T-cell (primary cell): ENCODE measurements at regions not wholly inside any gene's neighbourhood (a gene's known extent, or its start where the extent isn't known, plus 50 kb on each side); places are given as distances from the start of the nearest gene placed in this dataset.

ENCODE experiments used
- ATAC-seq, 4 experiments: fragments of 200-7000 bp in 3 of 4; fragments of 150-1000 bp in 1 of 4; cut with Tn5 transposase; replicated peaks in 1 of 4; 1 replicate in 3 of 4; 2 replicates in 1 of 4; pipeline ENCODE4 v1.10.0; 2021; ENCODE audit warnings: moderate library complexity in 3 of 4, mild to moderate bottlenecking in 2 of 4, moderate number of reproducible peaks in 1 of 4
- CTCF ChIA-PET, 2 donors: fragments of 300-600 bp; sonication (Branson Sonifier 250); formaldehyde crosslinking; loops; one replicate each; lab custom pipeline; 2022; ENCODE audit warnings: antibody characterized with exemption in 2 of 2; lab: Charles Lee
- POLR2A ChIA-PET, 2 donors: fragments of 300-600 bp; sonication (Branson Sonifier 250); formaldehyde crosslinking; loops; one replicate each; lab custom pipeline; 2022; ENCODE audit warnings: antibody characterized with exemption in 2 of 2; lab: Charles Lee
- DNase-seq, 35 experiments: peaks; one replicate each; pipeline versions ENCODE4 v3.0.0 to v3.0.0-alpha.2; 2013 to 2023
- H3K27ac ChIP-seq: one replicate; pipeline ENCODE4 v1.5.1; 2013; ENCODE audit warnings: low read length
- H3K27me3 ChIP-seq, 2 experiments: replicated peaks in 1 of 2; 1 replicate in 1 of 2; 2 replicates in 1 of 2; pipeline versions ENCODE4 v1.6.1 to v1.7.0; 2013; ENCODE audit warnings: low read length in 1 of 2, mixed read lengths in 1 of 2; ENCODE audit not compliant: control insufficient read depth in 2 of 2, insufficient read depth in 2 of 2; ENCODE audit errors: extremely low read depth in 1 of 2
- H3K36me3 ChIP-seq, 2 donors: 1 replicate in 1 of 2; 2 replicates in 1 of 2; pipeline versions ENCODE4 v1.6.1 to v1.7.0; 2013; ENCODE audit warnings: low read length in 1 of 2; ENCODE audit not compliant: control insufficient read depth in 2 of 2, insufficient read depth in 1 of 2; ENCODE audit errors: extremely low read depth in 1 of 2
- H3K4me1 ChIP-seq, 2 experiments: 1 replicate in 1 of 2; 2 replicates in 1 of 2; pipeline versions ENCODE4 v1.6.1 to v1.7.0; 2013; ENCODE audit warnings: low read length in 2 of 2, mixed read lengths in 1 of 2; ENCODE audit not compliant: insufficient read depth in 2 of 2, control insufficient read depth in 1 of 2; ENCODE audit errors: extremely low read depth in 1 of 2
- H3K4me3 ChIP-seq, 2 donors: 1 replicate in 1 of 2; 2 replicates in 1 of 2; pipeline versions ENCODE4 v1.5.1 to v1.7.0; 2013; ENCODE audit warnings: mild to moderate bottlenecking in 2 of 2, low read length in 1 of 2, moderate library complexity in 1 of 2; ENCODE audit not compliant: control insufficient read depth in 1 of 2; ENCODE audit errors: extremely low read depth in 1 of 2
- H3K9me3 ChIP-seq: 2 replicates; pipeline ENCODE4 v1.7.0; 2013
- H3K27ac Mint-ChIP-seq, 2 donors: one replicate each; pipeline ENCODE4 v1.8.0; 2020 to 2021; ENCODE audit warnings: mild to moderate bottlenecking in 2 of 2, mixed read lengths in 2 of 2
- H3K27me3 Mint-ChIP-seq, 2 donors: one replicate each; pipeline ENCODE4 v1.8.0; 2021 to 2022; ENCODE audit warnings: mixed read lengths in 2 of 2
- H3K36me3 Mint-ChIP-seq: one replicate; pipeline ENCODE4 v1.8.0; 2021; ENCODE audit warnings: mixed read lengths
- H3K4me1 Mint-ChIP-seq, 3 donors: one replicate each; pipeline ENCODE4 v1.8.0; 2020 to 2022; ENCODE audit warnings: mixed read lengths in 3 of 3, mild to moderate bottlenecking in 1 of 3
- H3K4me3 Mint-ChIP-seq, 3 donors: one replicate each; pipeline ENCODE4 v1.8.0; 2020 to 2022; ENCODE audit warnings: mild to moderate bottlenecking in 3 of 3, mixed read lengths in 3 of 3, moderate library complexity in 3 of 3
- H3K9me3 Mint-ChIP-seq, 3 donors: one replicate each; pipeline ENCODE4 v1.8.0; 2020 to 2022; ENCODE audit warnings: mixed read lengths in 3 of 3
- WGBS: methylation state at CpG from one replicate; pipeline ENCODE4 v1.1.5; 2013; ENCODE audit warnings: missing lambda C conversion rate; ENCODE audit not compliant: insufficient coverage; 5-methylcytosine and 5-hydroxymethylcytosine counted together

GRCh38 chr3:14277557-14277956 is 98.9 kb downstream of the LSM3 start:
- no peak overlapping the region for H3K4me3 Mint-ChIP-seq
- H3K36me3 ChIP-seq: no peaks in the 10 kb centered on the region
- no peaks in the 10 kb centered on the region for H3K9me3 Mint-ChIP-seq
- no peak overlapping the region for H3K4me3 ChIP-seq
- no peaks in the 10 kb centered on the region for H3K4me1 ChIP-seq
- no peak for ATAC-seq
- no peaks in the 10 kb centered on the region for H3K36me3 Mint-ChIP-seq
- no peak overlapping the region for H3K27ac ChIP-seq
- no peak for DNase-seq
- H3K4me1 Mint-ChIP-seq: no peaks in the 10 kb centered on the region
- ChIA-PET CTCF (interaction anchor here in 1 of 2 donors (0.6 kb wide), 1 partner anchor 191 kb away, joined by 4 read pairs; no protein-coding TSS in a partner anchor), POLR2A (no interaction called here)
- WGBS: 70% methylated on average over 5 of the region's 5 CpGs
- H3K27ac Mint-ChIP-seq: no peak overlapping the region
- H3K27me3 Mint-ChIP-seq: no peaks in the 10 kb centered on the region
- H3K9me3 ChIP-seq: no peaks in the 10 kb centered on the region
- H3K27me3 ChIP-seq: peaks cover 0 to 12% of the 10 kb centered on the region in 2 experiments

GRCh38 chr3:14278265-14278798 is 99.7 kb downstream of the LSM3 start:
- ATAC-seq: no peak
- Mint-ChIP-seq H3K4me3 (no peak overlapping the region), H3K27ac (no peak overlapping the region), H3K4me1 (no peaks in the 10 kb centered on the region), H3K36me3 (no peaks in the 10 kb centered on the region), H3K9me3 (no peaks in the 10 kb centered on the region), H3K27me3 (no peaks in the 10 kb centered on the region)
- no peaks in the 10 kb centered on the region for H3K36me3 ChIP-seq
- no peak for DNase-seq
- H3K9me3 ChIP-seq: no peaks in the 10 kb centered on the region
- 77% methylated on average over 3 of the region's 7 CpGs for WGBS
- H3K27ac ChIP-seq: no peak overlapping the region
- H3K4me1 ChIP-seq: no peaks in the 10 kb centered on the region
- POLR2A ChIA-PET: no interaction called here
- CTCF ChIA-PET: no interaction called here
- H3K27me3 ChIP-seq: peaks cover 0 to 16% of the 10 kb centered on the region in 2 experiments
- no peak overlapping the region for H3K4me3 ChIP-seq

GRCh38 chr3:14278799-14279625 is 100.4 kb downstream of the LSM3 start:
- peaks cover 0 to 18% of the 10 kb centered on the region in 2 experiments for H3K27me3 ChIP-seq
- H3K27ac ChIP-seq: no peak overlapping the region
- H3K4me1 Mint-ChIP-seq: no peaks in the 10 kb centered on the region
- H3K27me3 Mint-ChIP-seq: no peaks in the 10 kb centered on the region
- ChIA-PET POLR2A (no interaction called here), CTCF (no interaction called here)
- DNase-seq: no peak
- H3K4me3 ChIP-seq: no peak overlapping the region
- H3K4me3 Mint-ChIP-seq: no peak overlapping the region
- H3K9me3 ChIP-seq: no peaks in the 10 kb centered on the region
- no peaks in the 10 kb centered on the region for H3K36me3 Mint-ChIP-seq
- ATAC-seq: no peak
- no peaks in the 10 kb centered on the region for H3K9me3 Mint-ChIP-seq
- H3K27ac Mint-ChIP-seq: no peak overlapping the region
- no peaks in the 10 kb centered on the region for H3K36me3 ChIP-seq
- no peaks in the 10 kb centered on the region for H3K4me1 ChIP-seq
- 62% methylated on average over 12 of the region's 13 CpGs for WGBS

DNA sequence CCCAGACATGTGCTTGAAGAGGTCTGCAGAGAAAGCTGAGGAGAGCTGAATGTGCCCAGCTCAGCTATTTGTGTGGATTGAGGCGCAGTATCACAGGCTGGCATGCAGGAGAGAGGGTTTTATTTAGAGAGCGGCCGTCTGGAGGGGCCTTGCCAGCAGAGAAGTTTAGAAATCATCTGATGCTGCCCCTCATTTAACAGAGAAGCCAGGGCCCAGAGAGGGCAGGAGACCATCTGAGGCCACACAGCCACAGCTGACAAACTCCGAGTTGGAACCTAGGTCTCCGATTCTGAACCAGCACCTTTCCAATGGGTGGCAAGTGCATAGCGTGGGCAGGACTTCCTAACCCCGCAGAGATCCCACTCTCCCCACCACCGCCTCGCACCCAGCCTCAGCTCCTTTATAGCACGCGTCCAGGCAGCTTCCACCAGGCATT is 101.0 kb downstream of the LSM3 start:
- Mint-ChIP-seq H3K4me3 (no peak overlapping the region), H3K9me3 (no peaks in the 10 kb centered on the region), H3K27ac (no peak overlapping the region), H3K36me3 (no peaks in the 10 kb centered on the region), H3K27me3 (no peaks in the 10 kb centered on the region), H3K4me1 (no peaks in the 10 kb centered on the region)
- DNase-seq: no peak
- no peak for ATAC-seq
- H3K4me3 ChIP-seq: no peak overlapping the region
- POLR2A ChIA-PET: no interaction called here
- H3K9me3 ChIP-seq: no peaks in the 10 kb centered on the region
- no peaks in the 10 kb centered on the region for H3K4me1 ChIP-seq
- no peak overlapping the region for H3K27ac ChIP-seq
- H3K27me3 ChIP-seq: peaks cover 0 to 15% of the 10 kb centered on the region in 2 experiments
- H3K36me3 ChIP-seq: no peaks in the 10 kb centered on the region
- CTCF ChIA-PET: no interaction called here
- WGBS: 86% methylated on average over 9 of the region's 11 CpGs

- Histone ChIP-seq H3K9me3 (no peaks in the 10 kb centered on the region), H3K27me3 (peaks cover 0 to 15% of the 10 kb centered on the region in 2 experiments), H3K4me1 (no peaks in the 10 kb centered on the region), H3K4me3 (no peak overlapping the region), H3K27ac (no peak overlapping the region), H3K36me3 (no peaks in the 10 kb centered on the region)
- Mint-ChIP-seq H3K4me1 (no peaks in the 10 kb centered on the region), H3K4me3 (no peak overlapping the region), H3K27ac (no peak overlapping the region), H3K27me3 (no peaks in the 10 kb centered on the region), H3K9me3 (no peaks in the 10 kb centered on the region), H3K36me3 (no peaks in the 10 kb centered on the region)
- no peak for ATAC-seq
- ChIA-PET POLR2A (no interaction called here), CTCF (no interaction called here)
- 20% methylated on average over 1 of the region's 2 CpGs for WGBS
- DNase-seq: no peak
Measured at GRCh38 chr3:14280326-14280725, 101.7 kb downstream of the LSM3 start.

DNA sequence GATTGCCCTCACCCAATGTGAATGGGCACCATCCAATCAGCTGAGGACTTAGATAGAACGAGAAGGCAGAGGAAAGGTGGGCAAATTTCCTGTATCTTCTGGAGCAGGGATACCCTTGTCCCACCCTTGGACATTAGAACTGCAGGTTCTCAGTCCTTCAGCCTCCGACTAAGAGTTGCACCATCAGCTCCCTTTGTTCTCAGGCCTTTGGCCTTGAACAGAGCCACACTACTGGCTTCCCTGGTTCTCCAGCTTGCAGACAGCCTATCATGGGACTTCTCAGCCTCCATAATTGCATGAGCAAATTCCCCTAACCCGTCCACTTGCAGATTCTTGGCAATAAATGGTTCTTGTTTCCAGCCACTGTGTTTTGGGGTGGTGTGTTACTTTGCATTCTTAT is 102.4 kb downstream of the LSM3 start:
- no peak overlapping the region for H3K4me3 ChIP-seq
- ChIA-PET CTCF (no interaction called here), POLR2A (no interaction called here)
- no peak overlapping the region for H3K4me3 Mint-ChIP-seq
- no peaks in the 10 kb centered on the region for H3K4me1 Mint-ChIP-seq
- peaks cover 0 to 15% of the 10 kb centered on the region in 2 experiments for H3K27me3 ChIP-seq
- DNase-seq (no peak), ATAC-seq (no peak)
- H3K36me3 ChIP-seq: no peaks in the 10 kb centered on the region
- no peaks in the 10 kb centered on the region for H3K36me3 Mint-ChIP-seq
- no peaks in the 10 kb centered on the region for H3K9me3 Mint-ChIP-seq
- no peaks in the 10 kb centered on the region for H3K9me3 ChIP-seq
- no peaks in the 10 kb centered on the region for H3K27me3 Mint-ChIP-seq
- H3K27ac ChIP-seq: no peak overlapping the region
- no peaks in the 10 kb centered on the region for H3K4me1 ChIP-seq
- H3K27ac Mint-ChIP-seq: no peak overlapping the region
- WGBS: 86% methylated on average over 2 of the region's 3 CpGs
